Stimulated activated naive CD4-positive, alpha-beta T cell treated with Interleukin-2 at 50 U/mL for 16 hours (primary cell): ENCODE measurements at regions not wholly inside any gene's neighbourhood (a gene's known extent, or its start where the extent isn't known, plus 50 kb on each side); places are given as distances from the start of the nearest gene placed in this dataset.

ENCODE experiments used
- DNase-seq: peaks from one replicate; lab custom pipeline; 2025; lab: John Stamatoyannopoulos, UW

- no peak for DNase-seq
Observed at GRCh38 chr4:181637186-181638105, 605.8 kb upstream of the TENM3 start.

GRCh38 chr4:181643466-181643865 lies 599.7 kb upstream of the TENM3 start:
- no peak for DNase-seq

- DNase-seq, result no peak
Observed at GRCh38 chr4:181645489-181645888, 597.7 kb upstream of the TENM3 start.

GRCh38 chr4:181646864-181647263 lies 596.3 kb upstream of the TENM3 start:
- no peak for DNase-seq

- DNase-seq, result no peak
Observed at GRCh38 chr4:181647396-181648147, 595.6 kb upstream of the TENM3 start.

- no peak for DNase-seq
Observed at GRCh38 chr4:181650033-181650825, 593.0 kb upstream of the TENM3 start.

GRCh38 chr4:181656748-181657147 lies 586.5 kb upstream of the TENM3 start:
- DNase-seq, result no peak

GRCh38 chr4:181659202-181659601 lies 584.0 kb upstream of the TENM3 start:
- no peak for DNase-seq

- DNase-seq, result no peak
Observed at GRCh38 chr4:181659876-181660275, 583.3 kb upstream of the TENM3 start.

- no peak for DNase-seq
Observed at GRCh38 chr4:181661090-181661489, 582.1 kb upstream of the TENM3 start.

GRCh38 chr4:181661923-181662322 lies 581.3 kb upstream of the TENM3 start:
- DNase-seq, result no peak

GRCh38 chr4:181662383-181662782 lies 580.8 kb upstream of the TENM3 start:
- DNase-seq, result no peak

- no peak for DNase-seq
Observed at GRCh38 chr4:181670506-181670905, 572.7 kb upstream of the TENM3 start.

- DNase-seq, result no peak
Observed at GRCh38 chr4:181671672-181672071, 571.5 kb upstream of the TENM3 start.

- DNase-seq, result no peak
Observed at GRCh38 chr4:181672751-181673150, 570.5 kb upstream of the TENM3 start.

- no peak for DNase-seq
Observed at GRCh38 chr4:181674315-181674875, 568.8 kb upstream of the TENM3 start.

GRCh38 chr4:181676546-181676945 lies 566.7 kb upstream of the TENM3 start:
- DNase-seq, result no peak

- no peak for DNase-seq
Observed at GRCh38 chr4:181677201-181677600, 566.0 kb upstream of the TENM3 start.

GRCh38 chr4:181677621-181678020 lies 565.6 kb upstream of the TENM3 start:
- no peak for DNase-seq

- no peak for DNase-seq
Observed at GRCh38 chr4:181679754-181680153, 563.4 kb upstream of the TENM3 start.

GRCh38 chr4:181682367-181683047 lies 560.7 kb upstream of the TENM3 start:
- no peak for DNase-seq
